Common myeloid progenitor, CD34-positive (primary cell): ENCODE measurements at regions not wholly inside any gene's neighbourhood (a gene's known extent, or its start where the extent isn't known, plus 50 kb on each side); places are given as distances from the start of the nearest gene placed in this dataset.

ENCODE experiments used
- CTCF ChIA-PET: fragments of 350-600 bp; sonication (Branson Sonifier 250); formaldehyde crosslinking; loops from one replicate; lab custom pipeline; 2021; ENCODE audit warnings: antibody characterized with exemption; lab: Charles Lee
- POLR2A ChIA-PET: fragments of 350-600 bp; sonication (Branson Sonifier 250); formaldehyde crosslinking; loops from one replicate; lab custom pipeline; 2021; ENCODE audit warnings: antibody characterized with exemption; lab: Charles Lee
- DNase-seq, 3 donors: peaks; one replicate each; pipeline versions ENCODE4 v3.0.0 to v3.0.0-alpha.2; 2013
- H3K27ac ChIP-seq, 2 experiments: 1 replicate in 1 of 2; 2 replicates in 1 of 2; pipeline ENCODE4 v1.7.0; 2013; ENCODE audit warnings: inconsistent platforms in 2 of 2, low read length in 2 of 2, mild to moderate bottlenecking in 2 of 2, low read depth in 1 of 2, moderate library complexity in 1 of 2; ENCODE audit not compliant: severe bottlenecking in 2 of 2, insufficient read depth in 1 of 2, poor library complexity in 1 of 2
- H3K27me3 ChIP-seq, 5 experiments: replicated peaks in 2 of 5; 1 replicate in 3 of 5; 2 replicates in 2 of 5; pipeline versions ENCODE4 v1.6.1 to v1.7.0; 2013; ENCODE audit warnings: low read length in 4 of 5, mild to moderate bottlenecking in 2 of 5, moderate library complexity in 2 of 5, inconsistent platforms in 1 of 5; ENCODE audit not compliant: insufficient read depth in 5 of 5, control insufficient read depth in 4 of 5
- H3K36me3 ChIP-seq, 4 experiments: 1 replicate in 2 of 4; 2 replicates in 2 of 4; pipeline versions ENCODE4 v1.6.1 to v1.7.0; 2013; ENCODE audit warnings: low read length in 3 of 4, control low read depth in 1 of 4, mild to moderate bottlenecking in 1 of 4; ENCODE audit not compliant: control insufficient read depth in 4 of 4, insufficient read depth in 4 of 4
- H3K4me1 ChIP-seq, 4 experiments: 1 replicate in 3 of 4; 2 replicates in 1 of 4; pipeline versions ENCODE4 v1.6.1 to v1.7.1; 2013; ENCODE audit warnings: low read length in 3 of 4, mild to moderate bottlenecking in 3 of 4, control low read depth in 1 of 4, inconsistent platforms in 1 of 4, moderate library complexity in 1 of 4; ENCODE audit not compliant: control insufficient read depth in 4 of 4, insufficient read depth in 4 of 4; ENCODE audit errors: control extremely low read depth in 1 of 4
- H3K4me3 ChIP-seq, 7 experiments: 1 replicate in 4 of 7; 2 replicates in 3 of 7; pipeline versions ENCODE4 v1.5.1 to v1.7.0; 2013; ENCODE audit warnings: mild to moderate bottlenecking in 7 of 7, low read length in 6 of 7, moderate library complexity in 6 of 7, inconsistent platforms in 2 of 7, low read depth in 2 of 7, control low read depth in 1 of 7; ENCODE audit not compliant: insufficient read depth in 4 of 7, control insufficient read depth in 1 of 7; ENCODE audit errors: extremely low read depth in 1 of 7
- H3K9me3 ChIP-seq, 5 experiments: 1 replicate in 4 of 5; 2 replicates in 1 of 5; pipeline versions ENCODE4 v1.6.1 to v1.7.1; 2013; ENCODE audit warnings: low read length in 4 of 5, mild to moderate bottlenecking in 2 of 5, inconsistent platforms in 1 of 5, low read depth in 1 of 5, moderate library complexity in 1 of 5; ENCODE audit not compliant: control insufficient read depth in 4 of 5, insufficient read depth in 2 of 5; ENCODE audit errors: control extremely low read depth in 1 of 5
- WGBS: methylation state at CpG from one replicate; pipeline ENCODE4 v1.1.5; 2013; ENCODE audit not compliant: insufficient coverage; 5-methylcytosine and 5-hydroxymethylcytosine counted together

DNA sequence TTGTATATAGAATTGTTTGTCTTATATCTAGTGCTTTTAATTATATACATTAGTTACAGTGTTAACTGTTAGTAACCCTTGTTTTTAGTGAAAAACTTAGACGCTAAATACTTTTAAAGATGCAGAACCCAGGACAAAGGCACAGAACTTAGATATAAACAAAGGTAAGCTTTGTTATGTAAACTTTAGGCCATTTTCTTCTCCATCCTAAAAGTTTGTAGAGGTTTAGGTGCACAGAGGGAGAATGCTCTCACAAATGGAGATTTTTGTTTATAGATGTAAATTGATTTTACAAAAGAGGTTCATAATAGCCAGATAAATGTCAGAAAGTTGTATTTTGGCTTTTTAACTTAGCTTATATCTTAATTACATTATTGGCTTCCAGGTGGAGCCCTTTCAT, 490.5 kb upstream of the LRRC7 start:
- no peaks in the 10 kb centered on the region for H3K27me3 ChIP-seq
- WGBS = no CpG with 5 or more reads among the region's 1 CpG
- POLR2A ChIA-PET = no interaction called here

DNA sequence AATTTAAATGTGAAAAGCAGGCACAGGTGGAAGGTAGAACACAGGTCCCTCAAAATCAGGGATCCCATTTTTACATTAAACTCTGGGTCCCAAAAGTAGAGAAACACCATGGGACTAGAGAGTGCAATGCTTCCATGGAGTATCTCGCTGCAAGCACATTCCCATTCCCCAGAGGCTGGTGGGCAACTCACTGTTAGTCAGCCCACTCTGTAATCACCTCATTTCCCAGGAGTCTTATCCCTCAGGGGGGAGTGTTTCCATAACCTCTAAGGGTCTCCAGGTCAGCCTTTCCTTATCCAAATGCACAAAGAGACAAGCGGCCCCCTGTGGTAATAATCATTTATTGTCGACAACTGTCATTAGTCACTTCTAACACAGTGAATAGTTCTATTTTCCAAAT, 490.1 kb upstream of the LRRC7 start:
- ChIA-PET POLR2A (no interaction called here), CTCF (no interaction called here)
- 100% methylated on average over 1 of the region's 3 CpGs for WGBS
- DNase-seq = no peak
- no peaks in the 10 kb centered on the region for H3K9me3 ChIP-seq
- H3K27ac ChIP-seq = no peak overlapping the region
- H3K27me3 ChIP-seq = no peaks in the 10 kb centered on the region
- no peaks in the 10 kb centered on the region for H3K36me3 ChIP-seq
- no peaks in the 10 kb centered on the region for H3K4me1 ChIP-seq
- H3K4me3 ChIP-seq = no peak overlapping the region

More for the DNA sequence above, 490.5 kb upstream of the LRRC7 start:
- no peak for DNase-seq
- H3K27ac ChIP-seq = no peak overlapping the region
- H3K9me3 ChIP-seq = peaks cover 0 to 3% (median 0%) of the 10 kb centered on the region in 5 experiments
- no peaks in the 10 kb centered on the region for H3K4me1 ChIP-seq
- CTCF ChIA-PET = no interaction called here
- no peaks in the 10 kb centered on the region for H3K36me3 ChIP-seq
- H3K4me3 ChIP-seq = no peak overlapping the region

DNA sequence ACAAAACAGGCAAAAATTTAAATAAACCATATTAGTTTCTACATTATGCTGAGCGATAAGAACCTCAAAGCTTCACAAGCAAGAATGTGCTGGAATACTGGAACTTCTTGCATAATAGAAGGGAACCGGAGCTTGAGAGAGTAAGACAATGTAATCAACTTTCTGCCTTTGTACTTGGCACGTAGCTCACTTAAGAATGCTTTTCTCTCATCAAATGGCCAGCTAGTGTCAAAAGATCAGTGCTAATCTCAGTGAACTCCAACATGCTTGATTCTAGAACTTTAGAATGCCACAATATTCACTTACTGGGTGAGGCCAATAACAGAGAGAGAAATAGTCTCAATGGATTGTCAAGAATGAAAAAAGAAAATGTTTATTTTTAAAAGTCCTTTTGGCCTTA, 486.1 kb upstream of the LRRC7 start:
- H3K27me3 ChIP-seq = no peaks in the 10 kb centered on the region
- CTCF ChIA-PET = interaction anchor here (1.0 kb wide), 1 partner anchor 11 kb away, joined by 3 read pairs; no protein-coding TSS in a partner anchor
- no peaks in the 10 kb centered on the region for H3K36me3 ChIP-seq
- no peaks in the 10 kb centered on the region for H3K9me3 ChIP-seq
- 77% methylated on average over 3 of the region's 3 CpGs for WGBS
- H3K4me3 ChIP-seq = no peak overlapping the region
- DNase-seq = no peak
- no peak overlapping the region for H3K27ac ChIP-seq
- POLR2A ChIA-PET = no interaction called here
- H3K4me1 ChIP-seq = no peaks in the 10 kb centered on the region

DNA sequence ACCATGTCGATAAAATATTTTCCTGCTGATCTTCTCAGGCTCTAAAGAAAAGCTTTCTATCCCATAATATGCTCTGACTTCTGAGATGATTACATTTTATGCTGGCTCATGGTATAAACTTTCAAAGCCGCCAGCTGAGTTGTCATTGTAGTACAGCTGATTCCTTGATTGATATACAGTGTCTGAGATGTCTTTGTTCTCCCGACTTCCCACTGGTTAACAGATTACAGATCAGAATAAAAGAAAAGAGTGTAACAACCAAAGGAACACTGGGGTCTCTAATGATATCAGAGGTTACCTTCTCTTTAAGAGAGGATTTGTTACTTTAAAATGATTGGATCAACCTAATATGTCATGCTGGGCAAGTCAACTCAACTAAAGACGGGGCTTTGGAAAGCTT, 485.4 kb upstream of the LRRC7 start:
- Histone ChIP-seq H3K9me3 (no peaks in the 10 kb centered on the region), H3K36me3 (no peaks in the 10 kb centered on the region), H3K27me3 (no peaks in the 10 kb centered on the region), H3K4me1 (no peaks in the 10 kb centered on the region), H3K4me3 (no peak overlapping the region), H3K27ac (no peak overlapping the region)
- CTCF ChIA-PET = no interaction called here
- WGBS = 100% methylated on average over 1 of the region's 4 CpGs
- DNase-seq = no peak
- POLR2A ChIA-PET = no interaction called here

DNA sequence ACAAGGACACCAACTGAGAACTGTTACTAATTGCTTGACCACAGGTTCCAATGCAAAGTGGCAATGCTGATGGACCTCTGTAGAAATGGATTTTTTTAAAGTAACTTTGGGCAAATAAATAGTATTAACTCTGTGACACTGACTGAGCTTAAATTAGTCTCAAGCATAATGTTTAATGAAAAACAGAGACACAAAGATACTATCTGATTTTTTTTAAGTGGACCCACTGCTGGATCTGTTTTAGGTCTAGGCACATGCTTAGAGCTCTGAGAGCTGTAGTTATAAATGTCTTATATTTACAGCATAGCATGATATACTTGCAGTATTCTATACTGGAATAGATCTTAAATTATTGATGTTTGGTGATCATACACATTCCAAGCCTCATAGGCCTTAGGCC, 481.6 kb upstream of the LRRC7 start:
- Histone ChIP-seq H3K27me3 (no peaks in the 10 kb centered on the region), H3K4me3 (no peak overlapping the region), H3K9me3 (peaks cover 0 to 6% (median under 1%) of the 10 kb centered on the region in 5 experiments), H3K27ac (no peak overlapping the region), H3K4me1 (no peaks in the 10 kb centered on the region), H3K36me3 (no peaks in the 10 kb centered on the region)
- ChIA-PET POLR2A (no interaction called here), CTCF (interaction anchor here (1.4 kb wide), 1 partner anchor 18 kb away, joined by 3 read pairs; no protein-coding TSS in a partner anchor)
- DNase-seq = no peak

DNA sequence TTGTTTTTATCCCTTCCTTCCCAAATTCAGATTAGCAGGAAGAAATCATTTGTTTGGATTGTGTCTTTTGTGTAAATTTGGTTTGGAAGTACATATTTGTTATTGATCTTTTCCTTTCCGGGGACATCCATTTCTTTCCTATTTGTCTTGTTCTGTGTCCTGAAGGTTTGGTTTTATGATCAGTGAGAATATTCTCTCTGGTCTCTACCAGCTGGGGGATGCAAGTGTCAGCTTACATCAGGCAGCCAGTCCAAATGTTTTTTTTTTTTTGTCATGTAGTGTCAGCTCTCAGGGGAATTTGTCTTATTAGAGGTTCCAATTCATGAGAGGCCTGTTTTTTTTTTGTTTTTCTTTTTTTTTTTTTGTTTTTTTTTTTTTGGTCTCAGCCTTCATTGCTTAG, 479.2 kb upstream of the LRRC7 start:
- Histone ChIP-seq H3K9me3 (peaks cover 0 to 9% (median 2%) of the 10 kb centered on the region in 5 experiments), H3K4me3 (no peak overlapping the region), H3K27ac (no peak overlapping the region), H3K36me3 (no peaks in the 10 kb centered on the region), H3K4me1 (no peaks in the 10 kb centered on the region), H3K27me3 (no peaks in the 10 kb centered on the region)
- POLR2A ChIA-PET = no interaction called here
- DNase-seq = no peak
- WGBS = 100% methylated on average over 1 of the region's 1 CpG
- CTCF ChIA-PET = no interaction called here

DNA sequence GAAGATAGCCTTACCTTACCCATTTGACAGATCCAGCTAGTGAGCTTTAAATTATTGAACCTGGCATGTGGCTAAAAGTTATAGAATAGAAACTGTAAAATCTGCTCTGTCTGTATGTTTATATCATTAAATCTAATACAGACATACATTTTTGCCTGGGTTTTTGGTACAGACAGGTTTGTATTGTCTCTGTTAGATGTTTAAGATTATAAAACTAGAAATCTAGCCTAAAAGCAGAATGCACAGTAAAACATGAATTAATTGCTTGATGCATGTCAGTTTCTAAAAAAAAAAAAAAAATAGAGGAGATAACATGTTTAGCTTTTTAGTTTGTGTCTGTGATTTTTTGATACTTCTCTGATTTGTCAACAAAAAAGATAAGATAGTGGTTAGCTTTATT, 477.6 kb upstream of the LRRC7 start:
- ChIA-PET CTCF (no interaction called here), POLR2A (no interaction called here)
- Histone ChIP-seq H3K36me3 (no peaks in the 10 kb centered on the region), H3K27ac (no peak overlapping the region), H3K27me3 (no peaks in the 10 kb centered on the region), H3K4me1 (no peaks in the 10 kb centered on the region), H3K4me3 (no peak overlapping the region), H3K9me3 (peaks cover 0 to 9% (median 2%) of the 10 kb centered on the region in 5 experiments)
- no peak for DNase-seq
